HEK293 (cell line): ENCODE measurements at regions not wholly inside any gene's neighbourhood (a gene's known extent, or its start where the extent isn't known, plus 50 kb on each side); places are given as distances from the start of the nearest gene placed in this dataset.

Experiments used
- CTCF ChIA-PET: fragments of 350-600 bp; formaldehyde crosslinking; extraction: SDS; loops from one replicate; lab custom pipeline; 2021; ENCODE audit warnings: antibody characterized with exemption; lab: Yijun Ruan, JAX
- POLR2A ChIA-PET: fragments of 300-600 bp; formaldehyde crosslinking; extraction: SDS; loops from one replicate; lab custom pipeline; 2020; ENCODE audit warnings: antibody characterized with exemption, inconsistent platforms; lab: Yijun Ruan, JAX
- H3K27ac ChIP-seq: fragments of 200-500 bp; sonication (Bioruptor generic); 2 replicates; pipeline ENCODE4 v1.5.1; 2014; ENCODE audit warnings: low read depth, low read length, control low read depth, inconsistent platforms; ENCODE audit errors: extremely low read depth
- H3K36me3 ChIP-seq, 2 experiments: fragments of 200-500 bp in 1 of 2; sonication (Bioruptor generic) in 1 of 2; 1 replicate in 1 of 2; 2 replicates in 1 of 2; pipeline ENCODE4 v1.5.1; 2014 to 2017; ENCODE audit warnings: inconsistent platforms in 2 of 2, low read length in 2 of 2; ENCODE audit not compliant: control insufficient read depth in 2 of 2, insufficient read depth in 1 of 2
- H3K4me1 ChIP-seq: fragments of 200-500 bp; sonication (Bioruptor generic); 2 replicates; pipeline ENCODE4 v1.5.1; 2014; ENCODE audit warnings: mild to moderate bottlenecking, low read length, inconsistent platforms; ENCODE audit not compliant: control insufficient read depth, insufficient read depth
- H3K4me3 ChIP-seq: 2 replicates; pipeline ENCODE4 v1.5.1; 2011; ENCODE audit warnings: low read depth, mild to moderate bottlenecking, control low read depth, low read length, moderate library complexity
- H3K9me3 ChIP-seq: fragments of 200-500 bp; sonication (Bioruptor generic); 2 replicates; pipeline ENCODE4 v1.5.1; 2014; ENCODE audit warnings: low read depth, low read length, inconsistent platforms; ENCODE audit not compliant: control insufficient read depth, insufficient read depth
- KLF1 ChIP-seq: fragments of 450-650 bp; formaldehyde crosslinking; IDR thresholded peaks from 2 replicates; pipeline ENCODE4 v1.5.1; 2016; ENCODE audit warnings: missing biosample characterization, missing genetic modification characterization
- MYNN ChIP-seq: fragments of 450-650 bp; formaldehyde crosslinking; IDR thresholded peaks from 2 replicates; pipeline ENCODE4 v1.5.1; 2016; ENCODE audit warnings: missing biosample characterization, missing genetic modification characterization, borderline replicate concordance
- OVOL3 ChIP-seq: fragments of 450-650 bp; formaldehyde crosslinking; IDR thresholded peaks from 2 replicates; pipeline ENCODE4 v1.5.1; 2016; ENCODE audit warnings: missing biosample characterization, missing genetic modification characterization
- SP7 ChIP-seq: fragments of 450-650 bp; formaldehyde crosslinking; IDR thresholded peaks from 2 replicates; pipeline ENCODE4 v1.5.1; 2016; ENCODE audit warnings: missing biosample characterization, missing genetic modification characterization
- ZIC2 ChIP-seq: fragments of 450-650 bp; formaldehyde crosslinking; IDR thresholded peaks from 2 replicates; pipeline ENCODE4 v1.5.1; 2016; ENCODE audit warnings: missing biosample characterization, missing genetic modification characterization
- ZNF133 ChIP-seq: fragments of 450-650 bp; formaldehyde crosslinking; IDR thresholded peaks from 2 replicates; pipeline ENCODE4 v1.5.1; 2016; ENCODE audit warnings: missing biosample characterization, missing genetic modification characterization
- ZNF140 ChIP-seq: fragments of 450-650 bp; formaldehyde crosslinking; IDR thresholded peaks from 2 replicates; pipeline ENCODE4 v1.5.1; 2016; ENCODE audit warnings: missing biosample characterization, missing genetic modification characterization
- ZNF155 ChIP-seq: fragments of 450-650 bp; formaldehyde crosslinking; IDR thresholded peaks from 2 replicates; pipeline ENCODE4 v1.5.1; 2016; ENCODE audit warnings: missing biosample characterization, missing genetic modification characterization
- ZNF169 ChIP-seq: fragments of 450-650 bp; formaldehyde crosslinking; IDR thresholded peaks from 2 replicates; pipeline ENCODE4 v1.5.1; 2016; ENCODE audit warnings: missing biosample characterization, missing genetic modification characterization
- ZNF223 ChIP-seq: fragments of 450-650 bp; formaldehyde crosslinking; IDR thresholded peaks from 2 replicates; pipeline ENCODE4 v1.5.1; 2016; ENCODE audit warnings: missing biosample characterization, missing genetic modification characterization
- ZNF24 ChIP-seq: fragments of 450-650 bp; formaldehyde crosslinking; IDR thresholded peaks from 2 replicates; pipeline ENCODE4 v1.5.1; 2016; ENCODE audit warnings: missing biosample characterization, missing genetic modification characterization
- ZNF292 ChIP-seq: fragments of 450-650 bp; formaldehyde crosslinking; IDR thresholded peaks from 2 replicates; pipeline ENCODE4 v1.5.1; 2016; ENCODE audit warnings: low read depth, missing biosample characterization, missing genetic modification characterization, borderline replicate concordance
- ZNF324 ChIP-seq: fragments of 450-650 bp; formaldehyde crosslinking; IDR thresholded peaks from 2 replicates; pipeline ENCODE4 v1.5.1; 2016; ENCODE audit warnings: missing biosample characterization, missing genetic modification characterization
- ZNF501 ChIP-seq: fragments of 450-650 bp; formaldehyde crosslinking; IDR thresholded peaks from 2 replicates; pipeline ENCODE4 v1.5.1; 2016; ENCODE audit warnings: missing biosample characterization, missing genetic modification characterization
- ZNF514 ChIP-seq: fragments of 450-650 bp; formaldehyde crosslinking; IDR thresholded peaks from 2 replicates; pipeline ENCODE4 v1.5.1; 2016; ENCODE audit warnings: missing biosample characterization, missing genetic modification characterization
- ZNF600 ChIP-seq: fragments of 450-650 bp; formaldehyde crosslinking; IDR thresholded peaks from 2 replicates; pipeline ENCODE4 v1.5.1; 2016; ENCODE audit warnings: missing biosample characterization, missing genetic modification characterization
- ZNF629 ChIP-seq: fragments of 450-650 bp; formaldehyde crosslinking; IDR thresholded peaks from 2 replicates; pipeline ENCODE4 v1.5.1; 2017; ENCODE audit warnings: missing biosample characterization, missing genetic modification characterization
- ZNF658 ChIP-seq: fragments of 450-650 bp; formaldehyde crosslinking; IDR thresholded peaks from 2 replicates; pipeline ENCODE4; 2016; ENCODE audit warnings: missing biosample characterization, missing genetic modification characterization
- ZNF837 ChIP-seq: fragments of 450-650 bp; formaldehyde crosslinking; IDR thresholded peaks from 2 replicates; pipeline ENCODE4 v1.5.1; 2016; ENCODE audit warnings: missing biosample characterization, missing genetic modification characterization
- TF ChIP-seq, protein P1 (sequence below): fragments of 450-650 bp; formaldehyde crosslinking; IDR thresholded peaks from 2 replicates; pipeline ENCODE4 v1.5.1; 2016; ENCODE audit warnings: missing biosample characterization, missing genetic modification characterization
- TF ChIP-seq, protein P2 (sequence below): fragments of 450-650 bp; formaldehyde crosslinking; IDR thresholded peaks from 2 replicates; pipeline ENCODE4 v1.5.1; 2016; ENCODE audit warnings: missing biosample characterization, missing genetic modification characterization
- TF ChIP-seq, protein P3 (sequence below): fragments of 450-650 bp; formaldehyde crosslinking; IDR thresholded peaks from 2 replicates; pipeline ENCODE4 v1.5.1; 2016; ENCODE audit warnings: missing biosample characterization, missing genetic modification characterization

DNA sequence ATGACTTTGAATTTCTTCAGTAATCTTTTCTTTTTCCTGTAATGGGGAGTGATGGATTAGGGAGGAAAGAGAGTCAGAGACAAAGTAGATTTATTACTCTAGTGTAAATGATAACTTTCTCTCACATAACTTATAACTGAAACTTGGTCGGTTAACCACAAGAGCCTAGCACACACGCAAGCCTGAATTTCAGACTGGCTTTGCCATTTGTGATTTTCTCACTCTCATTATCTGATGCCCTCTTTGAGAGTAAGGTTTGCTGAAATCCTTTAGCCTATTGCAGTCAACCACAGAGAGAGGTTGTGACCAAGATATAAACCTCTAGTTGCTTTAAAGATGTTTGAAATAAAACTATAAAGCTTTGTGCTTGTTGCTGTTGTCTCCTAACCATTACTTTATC lies 117.9 kb upstream of the NETO1 start:
- Histone ChIP-seq H3K4me3 (no peak overlapping the region), H3K27ac (no peak overlapping the region), H3K9me3 (no peaks in the 10 kb centered on the region), H3K36me3 (no peaks in the 10 kb centered on the region), H3K4me1 (no peaks in the 10 kb centered on the region)
- TF ChIP-seq KLF1 (no peak), ZNF223 (tag by site-specific recombination) (no peak), ZNF837 (tag by site-specific recombination) (no peak), MYNN (tag by site-specific recombination) (no peak), ZIC2 (tag by site-specific recombination) (no peak), ZNF133 (no peak), ZNF600 (tag by site-specific recombination) (no peak), ZNF501 (tag by site-specific recombination) (no peak), ZNF169 (no peak), ZNF514 (no peak), OVOL3 (tag by site-specific recombination) (no peak), ZNF155 (tag by site-specific recombination) (no peak), ZNF24 (tag by site-specific recombination) (no peak)
- TF ChIP-seq, protein P1, sequence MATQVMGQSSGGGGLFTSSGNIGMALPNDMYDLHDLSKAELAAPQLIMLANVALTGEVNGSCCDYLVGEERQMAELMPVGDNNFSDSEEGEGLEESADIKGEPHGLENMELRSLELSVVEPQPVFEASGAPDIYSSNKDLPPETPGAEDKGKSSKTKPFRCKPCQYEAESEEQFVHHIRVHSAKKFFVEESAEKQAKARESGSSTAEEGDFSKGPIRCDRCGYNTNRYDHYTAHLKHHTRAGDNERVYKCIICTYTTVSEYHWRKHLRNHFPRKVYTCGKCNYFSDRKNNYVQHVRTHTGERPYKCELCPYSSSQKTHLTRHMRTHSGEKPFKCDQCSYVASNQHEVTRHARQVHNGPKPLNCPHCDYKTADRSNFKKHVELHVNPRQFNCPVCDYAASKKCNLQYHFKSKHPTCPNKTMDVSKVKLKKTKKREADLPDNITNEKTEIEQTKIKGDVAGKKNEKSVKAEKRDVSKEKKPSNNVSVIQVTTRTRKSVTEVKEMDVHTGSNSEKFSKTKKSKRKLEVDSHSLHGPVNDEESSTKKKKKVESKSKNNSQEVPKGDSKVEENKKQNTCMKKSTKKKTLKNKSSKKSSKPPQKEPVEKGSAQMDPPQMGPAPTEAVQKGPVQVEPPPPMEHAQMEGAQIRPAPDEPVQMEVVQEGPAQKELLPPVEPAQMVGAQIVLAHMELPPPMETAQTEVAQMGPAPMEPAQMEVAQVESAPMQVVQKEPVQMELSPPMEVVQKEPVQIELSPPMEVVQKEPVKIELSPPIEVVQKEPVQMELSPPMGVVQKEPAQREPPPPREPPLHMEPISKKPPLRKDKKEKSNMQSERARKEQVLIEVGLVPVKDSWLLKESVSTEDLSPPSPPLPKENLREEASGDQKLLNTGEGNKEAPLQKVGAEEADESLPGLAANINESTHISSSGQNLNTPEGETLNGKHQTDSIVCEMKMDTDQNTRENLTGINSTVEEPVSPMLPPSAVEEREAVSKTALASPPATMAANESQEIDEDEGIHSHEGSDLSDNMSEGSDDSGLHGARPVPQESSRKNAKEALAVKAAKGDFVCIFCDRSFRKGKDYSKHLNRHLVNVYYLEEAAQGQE (tag by site-specific recombination), result no peak
- ChIA-PET CTCF (no interaction called here), POLR2A (no interaction called here)

DNA sequence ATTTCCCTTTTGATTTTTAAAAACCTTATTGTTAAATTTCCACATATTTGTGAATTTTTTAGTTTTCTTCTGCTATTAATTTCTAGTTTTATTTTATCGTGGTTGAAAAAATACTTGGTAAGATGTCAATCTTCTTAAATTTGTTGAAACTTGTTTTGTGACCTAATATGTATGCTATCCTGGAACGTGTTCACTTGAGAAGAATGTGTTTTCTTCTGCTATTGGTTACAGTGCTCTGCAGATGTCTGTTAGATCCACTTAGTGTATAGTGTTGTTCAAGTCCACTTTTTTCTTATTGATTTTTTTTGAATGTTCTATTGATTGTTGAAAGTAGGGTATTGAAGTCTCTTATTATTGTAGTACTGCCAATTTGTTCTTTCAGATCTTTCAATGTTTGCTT lies 116.5 kb upstream of the NETO1 start:
- POLR2A ChIA-PET, result no interaction called here
- no peaks in the 10 kb centered on the region for H3K36me3 ChIP-seq
- TF ChIP-seq ZNF658 (tag by site-specific recombination), result no peak
- TF ChIP-seq ZNF292 (tag by site-specific recombination), result no peak
- TF ChIP-seq, protein P2, sequence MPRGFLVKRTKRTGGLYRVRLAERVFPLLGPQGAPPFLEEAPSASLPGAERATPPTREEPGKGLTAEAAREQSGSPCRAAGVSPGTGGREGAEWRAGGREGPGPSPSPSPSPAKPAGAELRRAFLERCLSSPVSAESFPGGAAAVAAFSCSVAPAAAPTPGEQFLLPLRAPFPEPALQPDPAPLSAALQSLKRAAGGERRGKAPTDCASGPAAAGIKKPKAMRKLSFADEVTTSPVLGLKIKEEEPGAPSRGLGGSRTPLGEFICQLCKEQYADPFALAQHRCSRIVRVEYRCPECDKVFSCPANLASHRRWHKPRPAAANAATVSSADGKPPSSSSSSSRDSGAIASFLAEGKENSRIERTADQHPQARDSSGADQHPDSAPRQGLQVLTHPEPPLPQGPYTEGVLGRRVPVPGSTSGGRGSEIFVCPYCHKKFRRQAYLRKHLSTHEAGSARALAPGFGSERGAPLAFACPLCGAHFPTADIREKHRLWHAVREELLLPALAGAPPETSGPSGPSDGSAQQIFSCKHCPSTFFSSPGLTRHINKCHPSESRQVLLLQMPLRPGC (tag by site-specific recombination), result no peak
- TF ChIP-seq ZNF629 (tag by site-specific recombination), result no peak
- TF ChIP-seq, protein P3, sequence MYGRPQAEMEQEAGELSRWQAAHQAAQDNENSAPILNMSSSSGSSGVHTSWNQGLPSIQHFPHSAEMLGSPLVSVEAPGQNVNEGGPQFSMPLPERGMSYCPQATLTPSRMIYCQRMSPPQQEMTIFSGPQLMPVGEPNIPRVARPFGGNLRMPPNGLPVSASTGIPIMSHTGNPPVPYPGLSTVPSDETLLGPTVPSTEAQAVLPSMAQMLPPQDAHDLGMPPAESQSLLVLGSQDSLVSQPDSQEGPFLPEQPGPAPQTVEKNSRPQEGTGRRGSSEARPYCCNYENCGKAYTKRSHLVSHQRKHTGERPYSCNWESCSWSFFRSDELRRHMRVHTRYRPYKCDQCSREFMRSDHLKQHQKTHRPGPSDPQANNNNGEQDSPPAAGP, result no peak
- no peak for TF ChIP-seq SP7
- TF ChIP-seq ZNF140 (tag by site-specific recombination), result no peak
- no peak for TF ChIP-seq ZNF324
- H3K27ac ChIP-seq, result no peak overlapping the region
- no peaks in the 10 kb centered on the region for H3K9me3 ChIP-seq
- CTCF ChIA-PET, result interaction anchor here (0.6 kb wide), 1 partner anchor 385 kb away, joined by 3 read pairs; no protein-coding TSS in a partner anchor
- H3K4me3 ChIP-seq, result no peak overlapping the region
- H3K4me1 ChIP-seq, result no peaks in the 10 kb centered on the region
